H1 (cell line): ENCODE measurements at regions not wholly inside any gene's neighbourhood (a gene's known extent, or its start where the extent isn't known, plus 50 kb on each side); places are given as distances from the start of the nearest gene placed in this dataset.

Experiments used
- BCL11A ChIP-seq, 2 experiments: IDR thresholded peaks; one replicate each; pipeline ENCODE4 v1.6.1; 2011; ENCODE audit warnings: low read depth in 2 of 2, low read length in 2 of 2, mild to moderate bottlenecking in 2 of 2
- SIN3A ChIP-seq, 2 experiments: IDR thresholded peaks in 1 of 2; conservative IDR thresholded peaks in 1 of 2; 2 replicates each; pipeline ENCODE4 v1.6.1; 2011 to 2012; ENCODE audit warnings: low read length in 2 of 2, improper control_type of control experiment in 1 of 2, low read depth in 1 of 2, mild to moderate bottlenecking in 1 of 2

DNA sequence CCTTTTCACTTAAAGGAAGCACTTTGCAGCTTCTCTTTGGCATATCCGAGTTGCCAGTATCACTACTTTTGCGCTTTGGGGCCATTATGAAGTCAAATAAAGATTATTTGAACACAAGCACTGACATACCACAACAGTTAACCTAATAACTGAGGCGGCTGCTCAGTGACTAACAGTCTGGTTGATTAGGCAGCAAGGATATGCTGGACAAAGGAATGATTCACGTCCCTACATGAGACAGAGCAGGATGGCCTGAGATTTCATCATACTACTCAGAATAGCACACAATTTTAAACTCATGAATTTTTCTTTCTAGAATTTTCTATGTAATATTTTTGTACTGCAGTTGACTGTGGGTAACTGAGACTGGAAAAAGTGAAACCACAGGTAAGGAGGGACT lies 56.9 kb upstream of the E2F7 start (continued):
- TF ChIP-seq BCL11A (IDR thresholded peaks at IDR 0.05; ENCODE audit: low read depth in 2 of 2, low read length in 2 of 2): no peak
- TF ChIP-seq SIN3A (conservative IDR thresholded peaks at IDR 0.05 in 1 of 2, IDR thresholded peaks at IDR 0.05 in 1 of 2; ENCODE audit: low read depth in 1 of 2, low read length in 2 of 2): no peak
- TF ChIP-seq, all 59 proteins: peak for 0
